Hepatocyte (in vitro differentiated cells): ENCODE measurements at regions not wholly inside any gene's neighbourhood (a gene's known extent, or its start where the extent isn't known, plus 50 kb on each side); places are given as distances from the start of the nearest gene placed in this dataset.

ENCODE experiments used
- EZH2phosphoT487 ChIP-seq: fragments of 200-600 bp; sonication (generic); IDR thresholded peaks from one replicate; pipeline ENCODE4 v1.6.1; 2018; ENCODE audit warnings: antibody characterized with exemption, mild to moderate bottlenecking, low read depth, moderate library complexity; ENCODE audit not compliant: unreplicated experiment, severe bottlenecking
- TF ChIP-seq, protein P1 (sequence below): fragments of 200-600 bp; sonication (generic); IDR thresholded peaks from 2 replicates; pipeline ENCODE4 v1.5.1; 2016; ENCODE audit warnings: antibody characterized with exemption, mild to moderate bottlenecking; ENCODE audit not compliant: poor library complexity

DNA sequence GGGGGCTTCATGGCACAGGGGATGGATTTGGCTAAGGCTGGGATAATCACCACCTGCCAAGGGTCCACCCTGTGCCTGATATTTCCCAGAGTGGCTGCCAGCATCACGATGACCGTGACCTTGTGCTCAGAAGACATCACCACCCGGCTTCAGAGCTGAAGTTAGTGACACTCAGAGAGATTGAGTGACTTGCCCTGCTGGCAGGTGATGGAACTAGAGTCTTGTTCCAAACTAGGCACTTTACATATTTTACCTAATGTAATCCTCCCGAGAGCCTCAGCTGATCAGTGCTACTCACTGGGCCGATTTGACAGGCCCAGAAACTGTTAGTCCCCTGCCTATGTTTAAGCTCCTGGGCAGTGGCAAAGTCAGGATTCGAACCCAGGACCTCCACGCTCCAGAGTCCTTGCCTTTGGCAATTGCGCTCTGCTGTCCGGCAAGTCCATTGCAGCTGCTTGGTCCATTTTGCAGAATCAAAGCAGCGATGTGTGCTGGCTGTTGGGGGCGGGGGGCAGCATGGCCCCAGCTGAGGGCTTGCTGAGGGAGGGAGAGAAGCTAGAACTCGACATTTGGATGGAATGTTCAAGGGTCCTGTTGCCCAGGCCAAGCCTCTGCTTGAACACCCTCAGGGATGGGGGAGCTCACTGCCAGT lies 74.8 kb upstream of the GATA2 start:
- TF ChIP-seq, protein P1, sequence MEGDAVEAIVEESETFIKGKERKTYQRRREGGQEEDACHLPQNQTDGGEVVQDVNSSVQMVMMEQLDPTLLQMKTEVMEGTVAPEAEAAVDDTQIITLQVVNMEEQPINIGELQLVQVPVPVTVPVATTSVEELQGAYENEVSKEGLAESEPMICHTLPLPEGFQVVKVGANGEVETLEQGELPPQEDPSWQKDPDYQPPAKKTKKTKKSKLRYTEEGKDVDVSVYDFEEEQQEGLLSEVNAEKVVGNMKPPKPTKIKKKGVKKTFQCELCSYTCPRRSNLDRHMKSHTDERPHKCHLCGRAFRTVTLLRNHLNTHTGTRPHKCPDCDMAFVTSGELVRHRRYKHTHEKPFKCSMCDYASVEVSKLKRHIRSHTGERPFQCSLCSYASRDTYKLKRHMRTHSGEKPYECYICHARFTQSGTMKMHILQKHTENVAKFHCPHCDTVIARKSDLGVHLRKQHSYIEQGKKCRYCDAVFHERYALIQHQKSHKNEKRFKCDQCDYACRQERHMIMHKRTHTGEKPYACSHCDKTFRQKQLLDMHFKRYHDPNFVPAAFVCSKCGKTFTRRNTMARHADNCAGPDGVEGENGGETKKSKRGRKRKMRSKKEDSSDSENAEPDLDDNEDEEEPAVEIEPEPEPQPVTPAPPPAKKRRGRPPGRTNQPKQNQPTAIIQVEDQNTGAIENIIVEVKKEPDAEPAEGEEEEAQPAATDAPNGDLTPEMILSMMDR, result no peak
- TF ChIP-seq EZH2phosphoT487, result no peak
